Lung (tissue), 11 donors: ENCODE measurements at regions not wholly inside any gene's neighbourhood (a gene's known extent, or its start where the extent isn't known, plus 50 kb on each side); places are given as distances from the start of the nearest gene placed in this dataset.

Experiments used
- ATAC-seq: fragments of 200-7000 bp; cut with Tn5 transposase; one replicate; pipeline ENCODE4 v1.9.1; 2020; ENCODE audit warnings: moderate number of reproducible peaks; ENCODE audit not compliant: insufficient read depth, low FRiP score
- DNase-seq, 3 donors: peaks; one replicate each; pipeline ENCODE4 v3.0.0-alpha.2; 2013 to 2017
- H3K27ac ChIP-seq, 2 donors: one replicate each; pipeline ENCODE4 v1.5.1; 2013; ENCODE audit warnings: mild to moderate bottlenecking in 2 of 2, moderate library complexity in 2 of 2, control low read depth in 1 of 2, inconsistent platforms in 1 of 2, low read depth in 1 of 2, low read length in 1 of 2
- H3K27me3 ChIP-seq, 3 donors: one replicate each; pipeline ENCODE4 v1.5.1; 2013; ENCODE audit warnings: low read length in 2 of 3; ENCODE audit not compliant: control insufficient read depth in 3 of 3, insufficient read depth in 3 of 3
- H3K36me3 ChIP-seq, 4 donors: one replicate each; pipeline ENCODE4 v1.5.1; 2013; ENCODE audit warnings: low read length in 4 of 4, mild to moderate bottlenecking in 1 of 4, moderate library complexity in 1 of 4; ENCODE audit not compliant: control insufficient read depth in 4 of 4, insufficient read depth in 4 of 4
- H3K4me1 ChIP-seq, 5 donors: one replicate each; pipeline ENCODE4 v1.5.1; 2013; ENCODE audit warnings: low read length in 5 of 5, mild to moderate bottlenecking in 2 of 5, moderate library complexity in 1 of 5; ENCODE audit not compliant: control insufficient read depth in 5 of 5, insufficient read depth in 5 of 5
- H3K4me3 ChIP-seq: one replicate; pipeline ENCODE4 v1.5.1; 2013; ENCODE audit warnings: mild to moderate bottlenecking, control low read depth, moderate library complexity
- H3K9ac ChIP-seq, 2 donors: one replicate each; pipeline ENCODE4 v1.5.1; 2013; ENCODE audit warnings: low read length in 2 of 2, control low read depth in 1 of 2; ENCODE audit not compliant: insufficient read depth in 1 of 2
- H3K9me3 ChIP-seq, 4 donors: one replicate each; pipeline ENCODE4 v1.5.1; 2013; ENCODE audit warnings: low read length in 3 of 4, mild to moderate bottlenecking in 1 of 4, moderate library complexity in 1 of 4; ENCODE audit not compliant: control insufficient read depth in 4 of 4, insufficient read depth in 3 of 4
- CTCF ChIP-seq: IDR thresholded peaks from 2 replicates; pipeline ENCODE4 v1.5.1; 2012; ENCODE audit warnings: mild to moderate bottlenecking; ENCODE audit errors: control extremely low read depth, extremely low read depth
- WGBS, 2 donors: extraction: QIAGEN DNeasy Blood & Tissue Kit; methylation state at CpG; one replicate each; pipeline ENCODE4 v1.1.7; 2013; 5-methylcytosine and 5-hydroxymethylcytosine counted together
- donor health status: control.
- donor health status: control.
- donor health status: Bipolar disorder and iron deficiency.
- donor health status: healthy.
- donor health status: DM: yes; HTN: yes; CAD: no.

DNA sequence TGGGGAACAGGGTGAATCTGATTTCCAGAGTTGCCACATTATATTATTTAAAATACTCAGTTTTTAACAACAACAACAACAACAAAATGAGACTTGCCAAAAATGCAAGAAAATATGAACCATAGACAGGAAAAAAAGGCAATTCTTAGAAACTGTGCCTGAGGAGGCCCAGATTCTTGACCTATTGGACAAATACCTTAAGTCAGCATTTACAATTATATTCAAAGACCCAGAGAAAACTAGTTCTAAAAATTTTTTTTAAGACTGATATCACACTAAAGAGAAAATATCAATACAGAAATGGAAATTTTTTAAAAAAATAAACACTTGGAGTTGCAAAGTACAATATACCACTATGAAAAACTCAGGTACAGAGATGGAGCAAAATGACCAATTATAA is 152.8 kb upstream of the LYPLAL1 start:
- no peak for TF ChIP-seq CTCF
- no peaks in the 10 kb centered on the region for H3K36me3 ChIP-seq
- no peak overlapping the region for H3K27ac ChIP-seq
- ATAC-seq (no peak), DNase-seq (no peak)
- no peaks in the 10 kb centered on the region for H3K4me1 ChIP-seq
- no peak overlapping the region for H3K4me3 ChIP-seq
- H3K9ac ChIP-seq, result no peak overlapping the region
- peaks cover 0 to 3% (median 0%) of the 10 kb centered on the region in 4 donors for H3K9me3 ChIP-seq
- H3K27me3 ChIP-seq, result no peaks in the 10 kb centered on the region

GRCh38 chr1:219027146-219027673 is 146.5 kb upstream of the LYPLAL1 start:
- no peak overlapping the region for H3K9ac ChIP-seq
- ATAC-seq (no peak), DNase-seq (no peak)
- WGBS, 2 donors, result 83 to 85% methylated on average over 4 of the region's 4 CpGs
- H3K27me3 ChIP-seq, result no peaks in the 10 kb centered on the region
- no peaks in the 10 kb centered on the region for H3K4me1 ChIP-seq
- TF ChIP-seq CTCF, result no peak
- no peaks in the 10 kb centered on the region for H3K36me3 ChIP-seq
- H3K9me3 ChIP-seq, result peaks cover 0 to 3% (median 0%) of the 10 kb centered on the region in 4 donors
- no peak overlapping the region for H3K4me3 ChIP-seq
- no peak overlapping the region for H3K27ac ChIP-seq

GRCh38 chr1:219031809-219032208 is 141.9 kb upstream of the LYPLAL1 start:
- ATAC-seq, result no peak
- Histone ChIP-seq H3K9ac (no peak overlapping the region), H3K4me3 (no peak overlapping the region), H3K9me3 (no peaks in the 10 kb centered on the region), H3K36me3 (no peaks in the 10 kb centered on the region), H3K27ac (no peak overlapping the region), H3K27me3 (no peaks in the 10 kb centered on the region), H3K4me1 (no peaks in the 10 kb centered on the region)
- TF ChIP-seq CTCF, result no peak
- no peak for DNase-seq

GRCh38 chr1:219038398-219038797 is 135.3 kb upstream of the LYPLAL1 start:
- H3K9ac ChIP-seq, result no peak overlapping the region
- DNase-seq, result no peak
- ATAC-seq, result no peak
- H3K9me3 ChIP-seq, result no peaks in the 10 kb centered on the region
- H3K27me3 ChIP-seq, result no peaks in the 10 kb centered on the region
- no peak overlapping the region for H3K27ac ChIP-seq
- WGBS, 2 donors, result 75 to 81% methylated on average over 2 of the region's 2 CpGs
- H3K4me1 ChIP-seq, result no peaks in the 10 kb centered on the region
- H3K36me3 ChIP-seq, result no peaks in the 10 kb centered on the region
- H3K4me3 ChIP-seq, result no peak overlapping the region
- no peak for TF ChIP-seq CTCF
